HL-60 (cell line): ENCODE measurements at regions not wholly inside any gene's neighbourhood (a gene's known extent, or its start where the extent isn't known, plus 50 kb on each side); places are given as distances from the start of the nearest gene placed in this dataset.

ENCODE experiments used
- GABPA ChIP-seq: IDR thresholded peaks from 2 replicates; pipeline ENCODE4 v1.6.1; 2012; ENCODE audit warnings: low read depth
- POLR2AphosphoS5 ChIP-seq: IDR thresholded peaks from 2 replicates; pipeline ENCODE4 v1.6.1; 2012; ENCODE audit warnings: low read depth
- TF ChIP-seq, protein P1 (sequence below): IDR thresholded peaks from one replicate; pipeline ENCODE4 v1.5.1; 2011; ENCODE audit warnings: low read length, control low read depth, inconsistent platforms; ENCODE audit not compliant: insufficient read depth
- TF ChIP-seq, protein P2 (sequence below): IDR thresholded peaks from 2 replicates; pipeline ENCODE4 v1.6.1; 2012; ENCODE audit warnings: low read depth; ENCODE audit not compliant: insufficient replicate concordance

DNA sequence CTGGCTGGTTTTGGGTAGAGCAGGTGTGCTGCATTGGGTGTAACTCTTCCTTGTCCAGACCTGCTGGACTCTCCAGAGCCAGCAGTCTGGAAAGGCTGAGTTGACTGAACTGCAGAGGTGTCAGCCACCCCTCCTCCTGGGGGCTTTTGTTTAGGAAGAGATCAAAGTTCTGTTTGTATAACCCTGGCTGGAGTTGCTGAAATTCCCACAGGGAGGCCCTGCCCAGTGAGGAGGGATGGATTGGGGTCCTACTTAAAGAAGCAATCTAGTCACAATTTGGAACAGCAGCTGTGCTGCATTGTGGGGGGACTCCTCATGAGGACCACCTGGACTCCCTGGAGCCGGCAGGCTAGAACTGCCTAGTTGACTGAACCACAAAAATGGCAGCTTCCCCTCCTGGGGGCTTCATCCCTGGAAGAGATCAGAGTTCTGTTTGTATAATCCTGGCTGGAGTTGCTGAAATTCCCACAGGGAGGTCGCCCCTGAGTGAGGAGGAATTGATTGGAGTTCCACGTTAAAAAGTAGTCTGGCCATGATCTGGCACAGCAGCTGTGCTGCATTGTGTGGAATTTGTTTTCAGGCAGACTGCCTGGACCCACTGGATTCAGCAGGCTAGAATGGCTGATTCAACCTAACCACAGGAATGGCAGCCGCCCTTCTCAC is 264.9 kb upstream of the ZC4H2 start:
- TF ChIP-seq, protein P1, sequence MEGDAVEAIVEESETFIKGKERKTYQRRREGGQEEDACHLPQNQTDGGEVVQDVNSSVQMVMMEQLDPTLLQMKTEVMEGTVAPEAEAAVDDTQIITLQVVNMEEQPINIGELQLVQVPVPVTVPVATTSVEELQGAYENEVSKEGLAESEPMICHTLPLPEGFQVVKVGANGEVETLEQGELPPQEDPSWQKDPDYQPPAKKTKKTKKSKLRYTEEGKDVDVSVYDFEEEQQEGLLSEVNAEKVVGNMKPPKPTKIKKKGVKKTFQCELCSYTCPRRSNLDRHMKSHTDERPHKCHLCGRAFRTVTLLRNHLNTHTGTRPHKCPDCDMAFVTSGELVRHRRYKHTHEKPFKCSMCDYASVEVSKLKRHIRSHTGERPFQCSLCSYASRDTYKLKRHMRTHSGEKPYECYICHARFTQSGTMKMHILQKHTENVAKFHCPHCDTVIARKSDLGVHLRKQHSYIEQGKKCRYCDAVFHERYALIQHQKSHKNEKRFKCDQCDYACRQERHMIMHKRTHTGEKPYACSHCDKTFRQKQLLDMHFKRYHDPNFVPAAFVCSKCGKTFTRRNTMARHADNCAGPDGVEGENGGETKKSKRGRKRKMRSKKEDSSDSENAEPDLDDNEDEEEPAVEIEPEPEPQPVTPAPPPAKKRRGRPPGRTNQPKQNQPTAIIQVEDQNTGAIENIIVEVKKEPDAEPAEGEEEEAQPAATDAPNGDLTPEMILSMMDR = no peak
- TF ChIP-seq GABPA (no peak), POLR2AphosphoS5 (no peak)
- TF ChIP-seq, protein P2, sequence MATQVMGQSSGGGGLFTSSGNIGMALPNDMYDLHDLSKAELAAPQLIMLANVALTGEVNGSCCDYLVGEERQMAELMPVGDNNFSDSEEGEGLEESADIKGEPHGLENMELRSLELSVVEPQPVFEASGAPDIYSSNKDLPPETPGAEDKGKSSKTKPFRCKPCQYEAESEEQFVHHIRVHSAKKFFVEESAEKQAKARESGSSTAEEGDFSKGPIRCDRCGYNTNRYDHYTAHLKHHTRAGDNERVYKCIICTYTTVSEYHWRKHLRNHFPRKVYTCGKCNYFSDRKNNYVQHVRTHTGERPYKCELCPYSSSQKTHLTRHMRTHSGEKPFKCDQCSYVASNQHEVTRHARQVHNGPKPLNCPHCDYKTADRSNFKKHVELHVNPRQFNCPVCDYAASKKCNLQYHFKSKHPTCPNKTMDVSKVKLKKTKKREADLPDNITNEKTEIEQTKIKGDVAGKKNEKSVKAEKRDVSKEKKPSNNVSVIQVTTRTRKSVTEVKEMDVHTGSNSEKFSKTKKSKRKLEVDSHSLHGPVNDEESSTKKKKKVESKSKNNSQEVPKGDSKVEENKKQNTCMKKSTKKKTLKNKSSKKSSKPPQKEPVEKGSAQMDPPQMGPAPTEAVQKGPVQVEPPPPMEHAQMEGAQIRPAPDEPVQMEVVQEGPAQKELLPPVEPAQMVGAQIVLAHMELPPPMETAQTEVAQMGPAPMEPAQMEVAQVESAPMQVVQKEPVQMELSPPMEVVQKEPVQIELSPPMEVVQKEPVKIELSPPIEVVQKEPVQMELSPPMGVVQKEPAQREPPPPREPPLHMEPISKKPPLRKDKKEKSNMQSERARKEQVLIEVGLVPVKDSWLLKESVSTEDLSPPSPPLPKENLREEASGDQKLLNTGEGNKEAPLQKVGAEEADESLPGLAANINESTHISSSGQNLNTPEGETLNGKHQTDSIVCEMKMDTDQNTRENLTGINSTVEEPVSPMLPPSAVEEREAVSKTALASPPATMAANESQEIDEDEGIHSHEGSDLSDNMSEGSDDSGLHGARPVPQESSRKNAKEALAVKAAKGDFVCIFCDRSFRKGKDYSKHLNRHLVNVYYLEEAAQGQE = no peak
